Astrocyte (in vitro differentiated cells and primary cell): ENCODE measurements at regions not wholly inside any gene's neighbourhood (a gene's known extent, or its start where the extent isn't known, plus 50 kb on each side); places are given as distances from the start of the nearest gene placed in this dataset.

Source experiments
- DNase-seq: peaks from one replicate; pipeline ENCODE4 v3.0.0-alpha.2; 2010; ENCODE audit warnings: low read depth
- FAIRE-seq: peaks from 2 replicates; lab custom pipeline; 2011; peaks lifted over from hg19 to GRCh38; lab: Jason Lieb, UNC
- H2AFZ ChIP-seq: 2 replicates; pipeline ENCODE4 v1.6.0; 2012; ENCODE audit warnings: low read depth, low read length, inconsistent platforms
- H3K27ac ChIP-seq: 2 replicates; pipeline ENCODE4 v1.5.1; 2011; ENCODE audit warnings: low read depth, low read length, inconsistent platforms
- H3K27me3 ChIP-seq: 2 replicates; pipeline ENCODE4 v1.6.0; 2011; ENCODE audit warnings: low read length, inconsistent platforms; ENCODE audit not compliant: insufficient read depth
- H3K36me3 ChIP-seq: 2 replicates; pipeline ENCODE4 v1.5.1; 2011; ENCODE audit warnings: low read length, inconsistent platforms; ENCODE audit not compliant: insufficient read depth
- H3K4me1 ChIP-seq: 2 replicates; pipeline ENCODE4 v1.5.1; 2011; ENCODE audit warnings: low read length, inconsistent platforms; ENCODE audit not compliant: insufficient read depth
- H3K4me2 ChIP-seq: 2 replicates; pipeline ENCODE4 v1.6.0; 2012; ENCODE audit warnings: low read length, inconsistent platforms
- H3K4me3 ChIP-seq: 2 replicates; pipeline ENCODE4 v1.5.1; 2011; ENCODE audit warnings: low read depth, mild to moderate bottlenecking, low read length, inconsistent platforms; ENCODE audit not compliant: insufficient read depth
- H3K79me2 ChIP-seq: 2 replicates; pipeline ENCODE4 v1.6.0; 2012; ENCODE audit warnings: mild to moderate bottlenecking, low read length, inconsistent platforms; ENCODE audit not compliant: insufficient read depth
- H3K9ac ChIP-seq: 2 replicates; pipeline ENCODE4 v1.6.0; 2012; ENCODE audit warnings: mild to moderate bottlenecking, low read length, inconsistent platforms
- H3K9me3 ChIP-seq: 2 replicates; pipeline ENCODE4 v1.5.1; 2012; ENCODE audit warnings: low read depth, mild to moderate bottlenecking, low read length, inconsistent platforms; ENCODE audit not compliant: insufficient read depth
- H4K20me1 ChIP-seq: 2 replicates; pipeline ENCODE4 v1.6.0; 2012; ENCODE audit warnings: low read length, inconsistent platforms; ENCODE audit not compliant: insufficient read depth
- H3K27ac Mint-ChIP-seq: one replicate; pipeline ENCODE4 v1.8.0; 2021; ENCODE audit warnings: mild to moderate bottlenecking, mixed read lengths; ENCODE audit not compliant: unreplicated experiment
- H3K27me3 Mint-ChIP-seq: one replicate; pipeline ENCODE4 v1.8.0; 2021; ENCODE audit warnings: low read depth, mixed read lengths; ENCODE audit not compliant: unreplicated experiment
- H3K36me3 Mint-ChIP-seq: one replicate; pipeline ENCODE4 v1.8.0; 2021; ENCODE audit warnings: low read depth, mixed read lengths; ENCODE audit not compliant: unreplicated experiment
- H3K4me1 Mint-ChIP-seq: one replicate; pipeline ENCODE4 v1.8.0; 2021; ENCODE audit warnings: low read depth, mixed read lengths; ENCODE audit not compliant: unreplicated experiment
- H3K4me3 Mint-ChIP-seq: one replicate; pipeline ENCODE4 v1.8.0; 2021; ENCODE audit warnings: mild to moderate bottlenecking, moderate library complexity, mixed read lengths; ENCODE audit not compliant: unreplicated experiment
- H3K9me3 Mint-ChIP-seq: one replicate; pipeline ENCODE4 v1.8.0; 2021; ENCODE audit warnings: mild to moderate bottlenecking, mixed read lengths; ENCODE audit not compliant: unreplicated experiment
- EZH2 ChIP-seq: IDR thresholded peaks from 2 replicates; pipeline ENCODE4 v1.6.1; 2012; ENCODE audit warnings: mild to moderate bottlenecking, low read length, inconsistent platforms; ENCODE audit not compliant: insufficient read depth
- TF ChIP-seq, protein P1 (sequence below): IDR thresholded peaks from 2 replicates; pipeline ENCODE4 v1.5.1; 2011; ENCODE audit warnings: low read depth, mild to moderate bottlenecking, inconsistent platforms, low read length, moderate library complexity; ENCODE audit not compliant: insufficient read depth

DNA sequence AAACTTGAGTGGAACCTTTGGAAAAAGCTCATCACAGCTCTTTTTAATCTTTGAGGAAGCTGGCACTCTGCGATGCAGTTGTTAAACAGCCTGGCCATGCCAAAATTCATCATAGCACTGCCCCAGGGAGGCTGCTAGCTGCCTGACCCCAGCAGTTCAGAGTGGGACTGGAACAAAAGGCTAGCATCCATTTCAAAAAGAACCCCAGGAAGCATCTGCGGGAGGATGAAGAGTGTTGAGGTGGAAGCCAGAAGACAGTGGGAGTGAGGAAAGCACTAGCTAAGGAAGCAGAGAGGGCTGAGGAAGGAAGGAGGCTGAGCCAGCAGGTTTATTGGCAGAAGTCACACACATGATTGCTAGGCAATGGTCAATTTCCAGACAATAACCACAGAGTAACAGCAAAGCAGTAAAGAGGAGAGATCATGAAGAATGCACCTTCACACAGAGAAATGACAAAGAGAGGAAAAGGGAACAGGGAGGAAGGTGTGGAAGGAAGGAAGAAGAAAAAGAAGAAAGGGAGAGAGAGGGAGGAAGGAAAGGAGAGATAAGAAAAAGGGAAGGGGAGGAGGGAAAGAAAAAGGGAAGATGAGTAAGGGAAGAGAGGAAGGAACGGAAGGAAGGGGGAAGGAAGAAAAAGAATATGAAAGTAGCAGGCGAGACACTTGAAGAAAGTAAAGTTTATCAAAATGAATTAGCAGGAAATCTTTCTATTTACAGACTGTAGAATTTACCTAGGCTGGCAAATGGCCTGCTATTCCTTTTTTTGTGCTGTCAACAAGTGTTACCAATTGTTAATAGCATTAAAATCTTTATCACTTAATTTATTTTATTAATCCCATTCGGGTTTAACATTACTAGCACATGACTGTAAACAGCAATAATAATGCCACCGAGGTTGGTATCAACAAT lies 270.0 kb upstream of the PSMD7 start:
- Histone ChIP-seq H3K27me3 (no peaks in the 10 kb centered on the region), H3K9ac (no peak overlapping the region), H3K79me2 (no peaks in the 10 kb centered on the region), H2AFZ (no peak overlapping the region), H3K4me1 (no peaks in the 10 kb centered on the region), H4K20me1 (no peaks in the 10 kb centered on the region), H3K36me3 (no peaks in the 10 kb centered on the region), H3K27ac (no peak overlapping the region), H3K4me3 (no peak overlapping the region), H3K9me3 (no peaks in the 10 kb centered on the region), H3K4me2 (no peak overlapping the region)
- Mint-ChIP-seq H3K9me3 (no peaks in the 10 kb centered on the region), H3K36me3 (no peaks in the 10 kb centered on the region), H3K27ac (no peak overlapping the region), H3K27me3 (peaks cover 4% of the 10 kb centered on the region), H3K4me1 (no peaks in the 10 kb centered on the region), H3K4me3 (no peak overlapping the region)
- FAIRE-seq = no peak
- no peak for TF ChIP-seq EZH2
- TF ChIP-seq, protein P1, sequence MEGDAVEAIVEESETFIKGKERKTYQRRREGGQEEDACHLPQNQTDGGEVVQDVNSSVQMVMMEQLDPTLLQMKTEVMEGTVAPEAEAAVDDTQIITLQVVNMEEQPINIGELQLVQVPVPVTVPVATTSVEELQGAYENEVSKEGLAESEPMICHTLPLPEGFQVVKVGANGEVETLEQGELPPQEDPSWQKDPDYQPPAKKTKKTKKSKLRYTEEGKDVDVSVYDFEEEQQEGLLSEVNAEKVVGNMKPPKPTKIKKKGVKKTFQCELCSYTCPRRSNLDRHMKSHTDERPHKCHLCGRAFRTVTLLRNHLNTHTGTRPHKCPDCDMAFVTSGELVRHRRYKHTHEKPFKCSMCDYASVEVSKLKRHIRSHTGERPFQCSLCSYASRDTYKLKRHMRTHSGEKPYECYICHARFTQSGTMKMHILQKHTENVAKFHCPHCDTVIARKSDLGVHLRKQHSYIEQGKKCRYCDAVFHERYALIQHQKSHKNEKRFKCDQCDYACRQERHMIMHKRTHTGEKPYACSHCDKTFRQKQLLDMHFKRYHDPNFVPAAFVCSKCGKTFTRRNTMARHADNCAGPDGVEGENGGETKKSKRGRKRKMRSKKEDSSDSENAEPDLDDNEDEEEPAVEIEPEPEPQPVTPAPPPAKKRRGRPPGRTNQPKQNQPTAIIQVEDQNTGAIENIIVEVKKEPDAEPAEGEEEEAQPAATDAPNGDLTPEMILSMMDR = no peak
- no peak for DNase-seq

DNA sequence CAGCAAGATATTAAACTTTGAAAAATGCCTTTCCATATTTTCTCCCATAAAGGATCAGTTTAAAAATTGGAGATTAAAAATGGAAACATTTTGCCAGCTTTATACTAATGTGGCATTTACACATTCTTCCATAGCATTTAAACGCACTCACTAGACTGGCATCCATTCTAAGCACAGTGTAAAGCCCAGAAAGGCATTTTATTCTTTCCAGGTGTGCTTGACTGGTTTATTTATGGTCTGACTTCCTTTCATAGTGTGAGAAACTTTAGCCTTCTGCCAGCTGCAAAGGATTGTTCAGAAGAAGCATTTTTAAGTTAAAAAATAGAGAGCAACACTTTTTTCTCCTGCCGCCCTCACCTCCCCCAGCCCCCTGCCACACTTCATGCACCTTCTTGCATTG lies 271.7 kb upstream of the PSMD7 start:
- DNase-seq (no peak), FAIRE-seq (no peak)
- Histone ChIP-seq H3K4me1 (no peaks in the 10 kb centered on the region), H3K4me2 (no peak overlapping the region), H3K9me3 (no peaks in the 10 kb centered on the region), H3K36me3 (no peaks in the 10 kb centered on the region), H3K27ac (no peak overlapping the region), H3K27me3 (no peaks in the 10 kb centered on the region), H3K4me3 (no peak overlapping the region), H3K9ac (no peak overlapping the region), H4K20me1 (no peaks in the 10 kb centered on the region), H2AFZ (no peak overlapping the region), H3K79me2 (no peaks in the 10 kb centered on the region)
- Mint-ChIP-seq H3K27me3 (peaks cover 2% of the 10 kb centered on the region), H3K36me3 (no peaks in the 10 kb centered on the region), H3K4me1 (no peaks in the 10 kb centered on the region), H3K27ac (no peak overlapping the region), H3K4me3 (no peak overlapping the region), H3K9me3 (no peaks in the 10 kb centered on the region)
- no peak for TF ChIP-seq EZH2
- TF ChIP-seq, protein P1 = no peak

DNA sequence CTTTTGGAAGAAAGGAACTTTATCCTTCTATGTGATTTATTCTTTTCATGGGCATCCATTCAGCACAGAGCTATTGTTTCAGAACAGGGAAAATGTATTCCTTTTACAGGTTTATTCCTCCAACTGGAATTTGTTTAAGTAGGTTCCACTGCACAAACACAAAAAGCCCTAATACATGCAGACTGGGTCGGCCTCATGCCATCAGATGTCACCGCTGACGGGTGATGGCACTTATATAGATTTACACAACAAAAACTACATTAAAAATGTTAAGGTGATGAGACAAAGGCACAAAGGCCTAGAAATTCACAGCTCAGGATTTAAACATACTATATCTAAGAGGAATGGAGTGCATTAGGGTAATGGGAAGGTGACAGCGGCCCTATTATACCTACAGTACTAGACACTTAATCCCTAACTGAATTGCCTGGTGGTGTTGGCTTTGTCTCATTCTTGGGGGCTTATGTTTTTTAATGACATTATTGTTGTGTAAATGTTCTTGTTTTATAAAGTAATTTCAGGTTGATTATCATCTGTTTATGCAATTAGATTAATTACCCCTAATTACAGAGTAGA lies 276.4 kb upstream of the PSMD7 start:
- no peak for FAIRE-seq
- no peak for TF ChIP-seq EZH2
- TF ChIP-seq, protein P1 = no peak

More for the DNA sequence above, 276.4 kb upstream of the PSMD7 start:
- Histone ChIP-seq H3K27me3 (no peaks in the 10 kb centered on the region), H3K9ac (no peak overlapping the region), H3K36me3 (no peaks in the 10 kb centered on the region), H3K4me3 (no peak overlapping the region), H2AFZ (no peak overlapping the region), H3K79me2 (no peaks in the 10 kb centered on the region), H3K27ac (no peak overlapping the region), H3K4me1 (no peaks in the 10 kb centered on the region), H4K20me1 (no peaks in the 10 kb centered on the region), H3K9me3 (no peaks in the 10 kb centered on the region), H3K4me2 (no peak overlapping the region)
- DNase-seq = no peak
- no peaks in the 10 kb centered on the region for H3K36me3 Mint-ChIP-seq
- H3K4me3 Mint-ChIP-seq = no peak overlapping the region
- H3K27me3 Mint-ChIP-seq = no peaks in the 10 kb centered on the region
- H3K9me3 Mint-ChIP-seq = peaks cover 2% of the 10 kb centered on the region
- no peaks in the 10 kb centered on the region for H3K4me1 Mint-ChIP-seq
- H3K27ac Mint-ChIP-seq = no peak overlapping the region
